ENCODE measurements at regions not wholly inside any gene's neighbourhood (a gene's known extent, or its start where the extent isn't known, plus 50 kb on each side); places are given as distances from the start of the nearest gene placed in this dataset.

- no peak for TF ChIP-seq CTCF (IDR thresholded peaks at IDR 0.05; ENCODE audit: control extremely low read depth, extremely low read depth)
- no peak for ATAC-seq (ENCODE audit: insufficient read depth, low FRiP score)
- 54 to 64% methylated on average over 4 of the region's 4 CpGs for WGBS, 2 donors
Observed at GRCh38 chr12:103011974-103012763, 54.7 kb downstream of the ASCL1 start.

GRCh38 chr12:103012884-103013283 lies 55.4 kb downstream of the ASCL1 start:
- no peaks in the 10 kb centered on the region for H3K4me1 ChIP-seq (ENCODE audit: control insufficient read depth in 5 of 5, insufficient read depth in 5 of 5, low read length in 5 of 5)
- ATAC-seq (ENCODE audit: insufficient read depth, low FRiP score) (no peak), DNase-seq (peak; percentile 17 to 48 (median 23))
- no peaks in the 10 kb centered on the region for H3K27me3 ChIP-seq (ENCODE audit: control insufficient read depth in 3 of 3, insufficient read depth in 3 of 3, low read length in 2 of 3)
- 20 to 21% methylated on average over 8 of the region's 8 CpGs for WGBS, 2 donors
- H3K9me3 ChIP-seq (ENCODE audit: control insufficient read depth in 4 of 4, insufficient read depth in 3 of 4, low read length in 3 of 4): no peaks in the 10 kb centered on the region
- no peak overlapping the region for H3K4me3 ChIP-seq
- no peak overlapping the region for H3K9ac ChIP-seq (ENCODE audit: insufficient read depth in 1 of 2, low read length in 2 of 2)
- H3K27ac ChIP-seq (ENCODE audit: low read depth in 1 of 2, low read length in 1 of 2): no peak overlapping the region
- no peaks in the 10 kb centered on the region for H3K36me3 ChIP-seq (ENCODE audit: control insufficient read depth in 4 of 4, insufficient read depth in 4 of 4, low read length in 4 of 4)
- TF ChIP-seq CTCF (IDR thresholded peaks at IDR 0.05; ENCODE audit: control extremely low read depth, extremely low read depth): no peak

More at GRCh38 chr12:103011974-103012763, 54.7 kb downstream of the ASCL1 start:
- Histone ChIP-seq H3K27me3 (ENCODE audit: control insufficient read depth in 3 of 3, insufficient read depth in 3 of 3, low read length in 2 of 3) (no peaks in the 10 kb centered on the region), H3K36me3 (ENCODE audit: control insufficient read depth in 4 of 4, insufficient read depth in 4 of 4, low read length in 4 of 4) (no peaks in the 10 kb centered on the region), H3K27ac (ENCODE audit: low read depth in 1 of 2, low read length in 1 of 2) (no peak overlapping the region), H3K4me1 (ENCODE audit: control insufficient read depth in 5 of 5, insufficient read depth in 5 of 5, low read length in 5 of 5) (no peaks in the 10 kb centered on the region), H3K4me3 (no peak overlapping the region), H3K9ac (ENCODE audit: insufficient read depth in 1 of 2, low read length in 2 of 2) (no peak overlapping the region), H3K9me3 (ENCODE audit: control insufficient read depth in 4 of 4, insufficient read depth in 3 of 4, low read length in 3 of 4) (no peaks in the 10 kb centered on the region)
- no peak for DNase-seq

- Histone ChIP-seq H3K9ac (ENCODE audit: insufficient read depth in 1 of 2, low read length in 2 of 2) (no peak overlapping the region), H3K27ac (ENCODE audit: low read depth in 1 of 2, low read length in 1 of 2) (no peak overlapping the region), H3K4me3 (no peak overlapping the region), H3K27me3 (ENCODE audit: control insufficient read depth in 3 of 3, insufficient read depth in 3 of 3, low read length in 2 of 3) (no peaks in the 10 kb centered on the region), H3K36me3 (ENCODE audit: control insufficient read depth in 4 of 4, insufficient read depth in 4 of 4, low read length in 4 of 4) (no peaks in the 10 kb centered on the region), H3K4me1 (ENCODE audit: control insufficient read depth in 5 of 5, insufficient read depth in 5 of 5, low read length in 5 of 5) (no peaks in the 10 kb centered on the region), H3K9me3 (ENCODE audit: control insufficient read depth in 4 of 4, insufficient read depth in 3 of 4, low read length in 3 of 4) (no peaks in the 10 kb centered on the region)
- no peak for DNase-seq
- WGBS, 2 donors: 54 to 55% methylated on average over 9 of the region's 9 CpGs
- TF ChIP-seq CTCF (IDR thresholded peaks at IDR 0.05; ENCODE audit: control extremely low read depth, extremely low read depth): no peak
- no peak for ATAC-seq (ENCODE audit: insufficient read depth, low FRiP score)
Observed at GRCh38 chr12:103013741-103014300, 56.3 kb downstream of the ASCL1 start.
